ENCODE measurements at regions not wholly inside any gene's neighbourhood (a gene's known extent, or its start where the extent isn't known, plus 50 kb on each side); places are given as distances from the start of the nearest gene placed in this dataset.
A peak's percentile ranks its signal among the peaks of the same experiment; 100 is the strongest.
"Not testable (repeated sequence)": the region's sequence is repeated elsewhere in the genome, so short reads cannot be mapped to it uniquely, and the experiment has no call there.

GRCh38 chr9:42656789-42657188, 473.3 kb downstream of the SPATA31A6 start:
- not testable (repeated sequence) for DNase-seq (ENCODE audit: low read depth in 2 of 2)

DNA sequence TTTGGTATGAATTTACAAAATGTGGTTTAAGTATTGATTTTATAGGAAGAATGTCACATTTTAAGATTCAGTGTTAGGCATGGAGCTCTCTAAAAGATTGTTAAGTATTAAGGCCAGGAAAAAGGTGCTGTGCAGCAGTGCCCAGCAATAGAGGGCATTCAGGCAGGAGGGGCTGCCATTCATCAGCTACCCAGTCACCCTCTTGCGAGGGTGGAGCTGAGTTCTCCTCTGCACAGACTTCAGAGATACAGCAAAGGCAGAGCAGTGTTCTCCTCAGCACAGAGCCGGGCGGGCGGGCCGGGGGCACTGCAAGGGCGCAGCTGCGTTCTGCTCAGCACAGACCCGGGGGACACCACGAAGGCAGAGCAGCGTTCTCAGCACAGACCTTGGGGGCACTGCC, 474.0 kb downstream of the SPATA31A6 start:
- not testable (repeated sequence) for DNase-seq (ENCODE audit: low read depth in 2 of 2)

DNA sequence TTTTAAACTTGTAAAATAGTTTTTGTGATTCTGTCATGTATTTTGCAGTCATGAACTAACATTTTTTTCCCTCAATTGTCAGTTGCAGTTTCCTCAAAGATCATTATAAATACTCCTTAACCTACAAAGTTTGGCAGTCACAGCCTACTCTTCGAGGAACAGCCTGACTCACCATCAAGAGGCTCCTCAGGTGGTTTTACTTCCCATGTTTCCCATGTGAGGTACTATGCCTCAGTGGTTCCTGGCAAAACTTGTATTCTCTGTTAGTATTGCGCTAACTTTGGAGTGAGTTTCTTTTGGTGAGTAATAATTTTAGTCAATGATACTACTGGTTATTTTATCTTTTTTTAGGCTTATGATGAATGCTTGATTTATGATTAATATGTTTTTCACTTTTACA, 513.7 kb downstream of the SPATA31A6 start:
- DNase-seq (ENCODE audit: low read depth in 2 of 2), result not testable (repeated sequence)

DNA sequence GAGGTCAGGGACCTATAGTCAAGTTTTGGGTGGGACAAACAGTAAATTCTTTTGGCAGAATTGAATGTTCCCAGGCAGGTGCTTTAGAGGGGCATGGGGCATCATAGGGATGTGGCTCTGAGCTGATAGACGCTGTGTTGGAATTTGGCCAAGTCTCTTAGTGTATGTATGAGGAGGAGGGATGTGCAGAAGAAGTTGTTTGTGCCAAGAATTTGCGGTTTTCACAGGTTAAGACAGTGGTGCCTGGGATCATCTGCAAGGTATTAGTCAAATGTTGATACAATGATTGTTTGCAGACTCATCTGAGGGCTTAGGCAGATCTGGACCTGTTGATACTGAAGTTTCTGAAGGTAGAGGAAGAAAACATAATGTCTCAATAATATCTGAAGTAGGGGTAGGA, 519.4 kb downstream of the SPATA31A6 start:
- DNase-seq (ENCODE audit: low read depth in 2 of 2), result not testable (repeated sequence)

- DNase-seq (ENCODE audit: low read depth in 2 of 2), result peak in 1 of 2 donors; percentile 2
Measured at GRCh38 chr9:42724841-42725835, 541.7 kb downstream of the SPATA31A6 start.

- peak; percentile 28 to 45 for DNase-seq (ENCODE audit: low read depth in 2 of 2)
Measured at GRCh38 chr9:42743030-42743814, 559.8 kb downstream of the SPATA31A6 start.

- not testable (repeated sequence) for DNase-seq (ENCODE audit: low read depth in 2 of 2)
Measured at GRCh38 chr9:42757251-42757650, 573.8 kb downstream of the SPATA31A6 start.

DNA sequence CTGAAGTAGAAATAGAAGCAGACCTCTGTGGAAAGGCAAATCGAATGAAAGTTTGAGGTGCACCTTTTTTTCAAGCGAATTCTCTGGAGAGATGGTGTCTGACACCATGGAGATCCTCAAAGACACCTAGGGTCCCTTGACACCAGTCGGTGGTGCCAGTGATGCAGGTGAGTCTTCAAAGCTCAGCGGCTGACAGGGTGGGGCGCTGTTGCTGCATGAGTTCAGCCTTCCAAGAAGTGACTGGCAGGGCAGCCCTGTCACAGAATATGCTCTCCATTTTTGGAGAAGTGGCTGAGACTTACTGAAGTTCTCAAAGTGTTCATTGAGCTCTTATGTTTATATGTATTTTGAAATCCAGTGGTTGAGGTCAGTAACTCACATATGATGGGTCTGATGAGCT, 575.9 kb downstream of the SPATA31A6 start:
- not testable (repeated sequence) for DNase-seq (ENCODE audit: low read depth in 2 of 2)

DNA sequence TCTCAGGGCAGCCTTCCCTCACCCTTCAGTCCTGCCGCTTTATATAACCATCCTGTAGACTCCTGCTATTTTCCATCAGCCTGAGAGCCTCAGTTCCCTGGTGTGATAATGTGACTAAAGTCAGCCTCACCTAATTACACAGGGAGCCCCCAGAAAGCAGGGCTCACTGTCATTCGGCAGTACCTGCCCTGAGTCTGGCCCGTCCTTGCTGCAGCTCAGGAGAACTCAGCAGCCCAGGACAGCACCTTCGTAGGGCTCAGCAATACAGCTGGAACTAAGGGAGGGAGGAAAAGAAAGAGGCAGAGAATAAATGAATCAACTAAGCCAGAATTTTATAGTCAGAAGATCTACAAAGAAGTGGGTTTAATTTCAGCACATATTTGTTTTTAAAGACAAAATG, 598.7 kb downstream of the SPATA31A6 start:
- not testable (repeated sequence) for DNase-seq (ENCODE audit: low read depth in 2 of 2)

- not testable (repeated sequence) for DNase-seq (ENCODE audit: low read depth in 2 of 2)
Measured at GRCh38 chr9:42792725-42793124, 609.3 kb downstream of the SPATA31A6 start.

DNA sequence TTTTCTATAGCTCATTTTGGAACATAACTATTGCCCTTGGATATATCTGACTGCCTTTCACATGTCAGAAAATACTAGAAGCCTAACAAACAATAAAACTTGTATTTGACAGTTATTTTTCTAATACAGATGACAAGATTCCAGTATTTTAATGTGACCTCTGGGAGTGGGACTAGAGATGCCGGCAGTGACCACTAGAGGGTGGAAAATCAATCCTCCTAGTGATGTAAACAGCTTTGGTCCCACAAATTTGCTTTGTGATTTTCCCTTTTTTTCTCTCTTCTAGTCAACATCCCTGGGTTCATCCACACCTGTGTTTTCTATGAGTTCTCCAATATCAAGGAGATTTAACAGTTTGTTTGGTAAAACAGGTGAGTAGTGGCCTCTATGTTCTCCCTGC, 615.1 kb downstream of the SPATA31A6 start:
- DNase-seq (ENCODE audit: low read depth in 2 of 2), result not testable (repeated sequence)

DNA sequence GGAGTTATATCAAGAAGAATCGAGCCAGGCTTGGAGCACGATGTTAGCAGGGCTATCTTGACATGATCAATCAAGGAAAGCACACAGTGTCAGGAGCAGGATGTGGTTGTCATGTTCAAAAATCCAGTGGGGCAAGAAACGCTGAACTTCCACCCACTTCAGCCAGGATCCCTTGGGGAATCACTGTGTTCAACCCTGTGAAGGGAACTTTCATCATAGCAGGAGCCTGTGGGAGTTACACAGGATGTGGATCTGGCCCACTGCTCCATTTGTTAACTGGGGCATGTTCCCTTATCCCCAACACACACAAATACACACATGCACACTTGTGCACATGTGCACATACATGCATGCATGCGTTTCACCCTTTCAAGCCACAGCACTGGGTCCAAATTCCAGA, 619.3 kb downstream of the SPATA31A6 start:
- DNase-seq (ENCODE audit: low read depth in 2 of 2), result not testable (repeated sequence)

DNA sequence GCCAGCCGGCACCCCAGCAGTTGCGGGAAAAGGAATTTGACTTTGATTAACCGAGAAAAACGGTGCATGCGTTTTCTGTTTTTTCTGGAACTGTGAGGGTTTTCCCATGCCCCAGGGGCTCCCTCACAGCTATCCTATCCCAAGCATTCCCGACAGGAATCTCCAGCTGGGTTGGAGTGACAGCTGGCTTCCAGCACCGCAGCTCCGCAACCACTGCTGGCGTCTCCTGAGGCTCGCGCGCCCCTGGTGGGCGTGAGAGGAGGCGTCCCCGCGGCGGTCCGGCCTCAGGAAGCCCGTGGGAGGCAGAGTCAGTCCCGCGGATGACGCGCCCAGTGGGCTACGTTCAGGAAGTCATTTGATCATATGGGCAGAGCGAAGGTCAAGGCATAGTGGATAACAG, 623.2 kb downstream of the SPATA31A6 start:
- DNase-seq (ENCODE audit: low read depth in 2 of 2), result not testable (repeated sequence)

DNA sequence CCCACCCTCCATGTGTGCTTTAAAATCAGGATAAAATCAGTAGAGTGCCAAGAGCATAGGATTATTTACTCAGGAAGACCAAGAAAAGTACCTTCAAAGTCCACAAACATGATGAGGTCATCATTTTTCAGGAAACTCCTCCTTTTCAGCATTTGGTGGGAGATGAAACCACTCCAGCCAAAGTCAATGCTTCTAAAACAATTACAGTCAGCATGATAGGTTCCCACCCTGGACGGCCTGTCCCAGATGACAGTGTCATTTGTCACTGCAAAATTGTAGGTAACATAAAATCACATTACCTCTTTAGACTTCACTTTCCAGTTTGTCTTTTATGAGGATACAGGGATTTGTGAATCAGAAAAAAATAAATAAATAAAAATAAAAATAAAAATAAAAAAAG, 638.0 kb downstream of the SPATA31A6 start:
- not testable (repeated sequence) for DNase-seq (ENCODE audit: low read depth in 2 of 2)

- not testable (repeated sequence) for DNase-seq (ENCODE audit: low read depth in 2 of 2)
Measured at GRCh38 chr9:42848156-42848555, 664.7 kb downstream of the SPATA31A6 start.

GRCh38 chr9:42850896-42851693, 667.6 kb downstream of the SPATA31A6 start:
- DNase-seq (ENCODE audit: low read depth in 2 of 2), result not testable (repeated sequence)

- DNase-seq (ENCODE audit: low read depth in 2 of 2), result not testable (repeated sequence)
Measured at GRCh38 chr9:42851701-42852100, 668.2 kb downstream of the SPATA31A6 start.

- not testable (repeated sequence) for DNase-seq (ENCODE audit: low read depth in 2 of 2)
Measured at GRCh38 chr9:42852133-42852930, 668.9 kb downstream of the SPATA31A6 start.

DNA sequence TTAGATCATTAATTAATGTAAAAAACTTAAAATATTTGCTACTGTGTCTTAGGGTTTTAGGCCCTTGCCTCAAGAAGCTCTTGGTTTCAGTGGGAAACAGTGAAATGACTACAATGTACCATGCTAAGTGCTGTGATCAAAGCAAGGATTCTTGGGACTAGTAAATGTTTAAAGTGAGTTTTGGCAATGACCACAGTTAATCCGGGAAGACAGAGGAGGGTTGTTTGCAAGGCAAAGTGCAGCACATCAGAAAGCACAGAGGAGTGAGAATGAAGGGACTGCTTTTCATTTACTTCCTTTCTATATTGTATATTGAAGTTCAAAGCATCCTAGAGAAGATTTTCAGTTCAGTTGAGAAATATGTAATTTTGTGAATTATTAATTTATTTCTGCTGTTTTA, 676.7 kb downstream of the SPATA31A6 start:
- not testable (repeated sequence) for DNase-seq (ENCODE audit: low read depth in 2 of 2)

GRCh38 chr9:42862465-42862864, 679.0 kb downstream of the SPATA31A6 start:
- not testable (repeated sequence) for DNase-seq (ENCODE audit: low read depth in 2 of 2)

Data from stimulated activated CD8-positive, alpha-beta memory T cell treated with anti-CD3 and anti-CD28 coated beads, Interleukin-15, amount 100 ng/mL, for 48 hours (primary cell).